GM19351 (cell line): ENCODE measurements at regions not wholly inside any gene's neighbourhood (a gene's known extent, or its start where the extent isn't known, plus 50 kb on each side); places are given as distances from the start of the nearest gene placed in this dataset.
"Not testable (repeated sequence)": the region's sequence is repeated elsewhere in the genome, so short reads cannot be mapped to it uniquely, and the experiment has no call there.

ENCODE experiments used
- ATAC-seq: cut with Tn5 transposase; IDR thresholded peaks from one replicate; pipeline ENCODE4 v1.9.1; 2021; ENCODE audit warnings: mild to moderate bottlenecking, moderate library complexity; ENCODE audit not compliant: unreplicated experiment

DNA sequence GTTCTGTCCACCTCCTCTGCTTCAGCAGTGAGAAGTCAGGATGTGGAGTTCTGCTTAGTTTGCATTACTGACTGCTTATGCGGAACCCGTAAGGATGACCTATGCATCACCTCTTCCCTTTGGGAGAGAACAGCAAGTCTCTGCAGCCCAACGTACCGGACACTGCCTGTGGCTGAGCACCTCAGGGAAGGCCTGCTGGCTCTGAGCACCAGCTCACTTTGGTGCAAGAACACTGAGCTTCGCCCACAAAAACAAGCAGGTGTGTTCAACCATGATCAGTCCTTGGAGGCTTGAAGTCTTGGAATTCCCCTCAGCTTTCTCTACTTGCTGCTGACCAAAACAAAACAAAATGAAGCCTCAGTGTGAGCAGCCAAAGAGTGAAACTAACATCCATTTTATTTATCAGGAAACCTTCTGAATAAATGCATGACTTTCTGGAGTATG lies 52.7 kb upstream of the NCK2 start:
- peak; percentile 84 for ATAC-seq

DNA sequence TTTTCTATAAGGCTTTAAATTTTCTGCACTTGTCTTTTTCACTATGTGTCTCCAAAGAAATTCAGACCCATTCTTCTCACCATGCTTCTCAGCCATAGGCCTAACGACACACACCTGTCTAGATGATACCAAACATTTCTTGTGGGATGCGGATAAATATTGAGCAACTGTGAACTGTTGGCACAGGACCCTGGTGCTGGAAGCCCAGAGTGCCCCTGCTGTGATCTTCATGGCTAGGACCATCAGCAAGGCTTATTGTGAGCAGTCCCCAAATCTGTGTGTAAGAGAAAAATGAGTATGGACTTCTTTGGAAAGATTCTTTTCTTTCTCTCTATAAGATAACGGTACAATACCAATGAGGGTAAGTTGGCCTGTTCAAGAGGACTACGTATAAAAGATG lies 54.1 kb upstream of the NCK2 start:
- ATAC-seq: no peak

DNA sequence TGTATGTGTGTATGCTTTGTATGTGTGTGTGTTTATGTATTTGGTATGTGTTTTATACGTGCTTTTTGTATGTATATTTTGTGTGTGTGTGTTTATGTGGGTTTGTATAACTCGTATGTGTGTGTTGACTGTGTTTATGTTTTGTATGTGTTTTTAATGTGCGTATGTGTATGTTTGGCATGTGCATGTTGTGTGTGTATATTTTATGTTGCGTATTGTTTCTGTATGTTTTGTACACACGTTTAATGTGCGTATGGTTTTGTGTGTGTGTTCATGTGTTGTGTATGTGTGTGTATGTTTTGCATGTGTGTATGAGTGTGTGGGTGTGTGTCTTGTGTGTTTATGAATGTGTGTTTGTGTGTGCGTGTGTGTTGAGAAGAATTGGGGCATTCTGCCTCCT lies 55.2 kb upstream of the NCK2 start:
- no peak for ATAC-seq

DNA sequence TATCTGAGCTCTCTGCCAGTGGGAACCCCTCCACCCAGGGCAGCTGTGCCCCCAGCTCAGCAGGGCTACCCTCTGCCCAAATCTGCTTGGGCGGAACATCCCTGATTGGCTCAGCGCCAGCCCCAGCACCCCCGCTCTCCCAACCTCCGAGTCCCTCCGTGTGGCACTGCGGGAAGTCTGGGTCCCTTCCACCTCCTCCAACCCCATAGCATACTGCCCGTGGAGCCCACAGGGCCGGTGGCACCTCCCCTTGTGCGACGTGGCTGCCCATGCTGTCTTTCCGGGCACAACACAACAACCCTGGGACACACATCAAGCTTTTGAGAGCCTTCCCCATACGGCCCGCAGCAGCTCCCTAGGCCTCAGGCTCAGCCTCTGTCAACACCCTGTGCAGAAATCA lies 55.8 kb upstream of the NCK2 start:
- no peak for ATAC-seq

DNA sequence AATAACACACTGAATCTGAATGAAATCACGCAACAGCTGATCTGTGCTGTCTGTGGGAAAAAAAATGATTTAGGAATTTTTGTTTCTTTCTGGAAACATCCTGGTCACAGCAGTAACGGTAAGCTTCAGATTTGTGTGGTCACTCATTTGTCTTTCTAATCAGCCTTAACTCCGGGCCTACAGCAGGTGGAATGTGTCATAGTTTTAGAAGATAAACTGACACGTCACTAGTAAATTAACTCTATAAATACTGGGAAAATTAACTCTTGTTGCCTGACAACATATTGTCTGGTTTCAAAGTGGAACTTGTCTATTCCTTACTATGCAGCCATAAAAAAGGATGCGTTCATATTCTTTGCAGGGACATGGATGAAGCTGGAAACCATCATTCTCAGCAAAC lies 58.1 kb upstream of the NCK2 start:
- ATAC-seq: no peak

DNA sequence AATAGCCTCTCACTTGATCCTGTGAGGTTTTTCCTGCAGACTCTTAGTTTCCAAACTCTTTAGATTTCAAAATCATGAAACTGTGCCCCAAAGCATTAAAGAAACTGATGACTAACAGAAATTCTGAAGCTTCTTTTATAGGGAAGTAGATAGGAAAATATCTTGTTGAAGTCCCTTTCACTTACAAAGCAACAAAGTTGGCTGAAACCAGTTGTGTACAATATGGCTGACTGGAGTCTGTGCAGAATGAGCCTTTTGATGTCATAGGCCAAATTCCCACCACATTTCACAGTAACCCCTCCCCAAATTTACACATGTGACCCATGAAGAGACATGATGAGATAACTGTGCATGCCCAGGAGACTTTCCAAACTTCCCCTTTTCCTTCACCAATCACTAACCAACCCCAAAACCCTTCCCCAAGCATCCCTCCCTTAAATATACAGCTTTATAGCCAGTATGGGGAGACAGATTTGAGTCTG lies 61.7 kb upstream of the NCK2 start:
- no peak for ATAC-seq

DNA sequence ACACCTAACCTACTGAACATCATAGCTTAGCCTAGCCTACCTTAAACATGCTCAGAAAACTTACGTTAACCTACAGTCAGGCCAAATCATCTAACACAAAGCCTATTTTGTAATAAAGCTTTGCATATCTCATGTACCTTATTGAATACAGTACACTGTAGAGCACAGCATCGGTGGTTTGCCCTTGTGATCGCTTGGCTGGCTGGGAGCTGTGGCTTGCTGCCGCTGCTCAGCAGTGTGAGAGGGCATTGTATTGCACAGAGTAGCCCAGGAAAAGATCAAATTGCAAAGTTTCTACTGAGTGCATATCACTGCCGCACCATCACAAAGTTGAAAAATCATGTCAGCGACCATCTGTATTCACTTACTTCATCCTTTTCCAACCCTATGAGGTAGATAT lies 62.3 kb upstream of the NCK2 start:
- no peak for ATAC-seq

DNA sequence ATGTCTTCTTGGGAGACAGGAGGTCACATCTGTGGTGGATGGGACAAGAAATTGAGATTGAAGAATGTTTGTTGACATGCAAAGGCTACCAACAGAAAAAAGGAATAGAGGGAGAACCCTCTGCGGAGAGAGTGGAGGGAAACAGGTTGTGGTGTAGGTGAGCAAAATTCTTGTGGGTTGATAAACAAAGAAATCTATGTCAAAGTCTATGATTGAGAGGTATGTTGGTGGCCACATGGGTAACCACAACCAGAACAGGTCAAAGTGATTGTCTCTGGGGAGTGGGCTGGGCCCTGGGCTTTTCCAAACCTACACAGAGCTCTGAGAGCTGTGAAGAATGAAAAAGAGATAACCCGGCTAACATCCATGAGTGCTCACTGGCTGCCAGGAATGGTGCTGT lies 62.8 kb upstream of the NCK2 start:
- ATAC-seq: no peak

DNA sequence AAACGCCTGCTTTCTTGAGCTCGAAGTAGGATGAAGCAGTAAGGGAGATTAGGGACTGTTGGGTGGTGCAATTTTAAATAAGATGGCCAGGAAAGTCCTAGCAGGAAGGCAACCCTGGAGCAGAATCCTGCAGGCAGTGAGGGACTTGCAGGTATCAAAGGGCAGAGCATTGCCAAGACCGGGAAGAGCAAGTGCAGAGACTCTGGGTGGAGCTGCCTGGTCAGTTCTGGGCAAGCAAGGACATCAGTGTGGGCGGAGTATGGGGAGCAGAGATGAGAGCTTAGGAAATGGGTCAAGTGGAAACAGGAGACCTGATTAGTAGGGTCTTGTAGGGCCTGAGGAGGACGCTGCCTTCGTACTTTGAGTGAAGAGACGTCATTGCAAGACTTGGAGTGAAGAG lies 64.4 kb upstream of the NCK2 start:
- no peak for ATAC-seq

DNA sequence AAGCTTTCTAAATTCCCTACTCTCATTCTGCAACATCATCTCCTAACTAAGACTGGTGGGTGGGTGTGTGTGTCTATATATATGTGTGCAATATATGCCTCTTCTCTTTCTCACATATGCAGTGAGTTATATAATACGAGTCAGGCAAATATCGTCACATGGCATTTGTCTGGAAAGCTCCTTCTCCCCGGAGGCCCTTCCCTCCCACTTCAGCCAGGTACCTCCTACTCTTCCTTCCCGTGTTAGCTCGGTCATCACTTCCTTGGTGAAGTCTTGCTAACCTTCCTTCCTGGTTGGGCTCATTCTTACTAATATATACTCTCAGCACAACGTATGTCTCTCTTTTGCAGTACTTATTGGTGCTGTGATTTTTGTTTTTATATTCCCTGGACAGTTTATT lies 66.4 kb upstream of the NCK2 start:
- no peak for ATAC-seq

DNA sequence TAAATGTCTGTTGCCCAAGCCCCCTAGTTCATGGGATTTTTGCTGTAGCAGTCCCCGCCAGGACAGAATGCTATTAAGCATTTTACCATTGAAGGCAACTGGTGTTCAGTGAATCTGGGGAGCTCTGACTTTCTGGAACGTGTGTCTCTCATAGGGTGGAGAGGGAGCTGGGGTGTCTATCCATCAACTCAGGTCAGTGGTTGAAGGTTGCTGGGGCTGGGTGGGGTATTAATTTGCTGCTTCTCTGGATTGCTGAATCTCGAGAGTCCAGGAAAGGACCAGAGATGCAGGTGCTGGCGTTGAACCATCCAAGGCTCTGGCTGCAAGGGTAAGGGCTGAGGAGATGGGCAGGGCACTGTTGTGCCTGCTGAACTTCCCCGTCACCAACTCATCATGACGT lies 66.8 kb upstream of the NCK2 start:
- ATAC-seq: no peak

DNA sequence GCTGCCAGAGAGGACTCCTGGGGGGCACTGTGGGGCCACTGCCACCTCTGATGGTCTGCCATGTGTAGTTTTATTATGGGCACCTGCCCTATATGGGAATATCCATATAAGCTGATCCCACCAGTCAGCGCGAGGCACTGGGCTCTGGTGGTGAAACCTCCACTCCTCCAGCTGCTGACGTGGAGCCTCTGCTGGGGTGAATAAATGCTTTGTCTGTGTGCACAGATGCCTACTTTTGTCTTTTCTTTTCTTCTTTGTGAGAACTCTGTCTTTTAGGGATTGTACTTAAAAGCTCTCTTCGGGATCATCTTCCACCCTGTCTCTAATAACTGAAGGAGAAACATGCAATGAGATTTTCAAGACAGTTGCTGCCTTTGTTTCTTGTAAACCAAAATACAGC lies 68.9 kb upstream of the NCK2 start:
- ATAC-seq: no peak

DNA sequence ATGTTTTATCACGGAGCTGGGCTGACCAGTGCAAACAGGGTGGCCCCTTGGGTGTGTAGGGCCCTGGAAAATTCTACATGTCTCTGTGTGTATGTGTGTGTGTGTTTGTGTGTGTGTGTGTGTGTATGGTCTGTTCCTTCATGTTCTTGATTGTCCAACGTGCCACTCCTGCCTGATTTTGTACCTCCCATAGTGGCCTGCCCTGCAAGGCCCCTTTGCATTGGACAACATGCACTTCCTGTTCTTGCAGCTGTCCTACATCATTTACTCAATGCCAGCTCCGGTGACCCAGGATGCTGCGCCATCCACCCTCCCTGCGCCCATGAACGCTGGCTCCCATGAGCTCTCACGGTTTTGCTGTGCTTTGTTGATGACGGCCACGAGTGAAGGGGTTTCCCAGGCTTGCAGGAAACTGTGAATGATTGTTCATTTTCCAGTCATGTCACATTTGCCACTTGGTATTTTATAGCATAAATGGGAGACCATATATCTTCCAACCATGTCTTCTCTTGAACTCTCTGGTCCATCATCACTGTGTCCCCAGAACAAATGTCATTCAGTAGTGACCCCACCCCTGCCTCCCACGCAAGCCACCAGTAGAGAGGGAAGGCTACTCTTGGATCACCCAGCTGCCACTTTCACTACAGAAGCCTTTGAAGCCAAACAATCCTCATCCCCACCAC lies 69.7 kb upstream of the NCK2 start:
- ATAC-seq: no peak

DNA sequence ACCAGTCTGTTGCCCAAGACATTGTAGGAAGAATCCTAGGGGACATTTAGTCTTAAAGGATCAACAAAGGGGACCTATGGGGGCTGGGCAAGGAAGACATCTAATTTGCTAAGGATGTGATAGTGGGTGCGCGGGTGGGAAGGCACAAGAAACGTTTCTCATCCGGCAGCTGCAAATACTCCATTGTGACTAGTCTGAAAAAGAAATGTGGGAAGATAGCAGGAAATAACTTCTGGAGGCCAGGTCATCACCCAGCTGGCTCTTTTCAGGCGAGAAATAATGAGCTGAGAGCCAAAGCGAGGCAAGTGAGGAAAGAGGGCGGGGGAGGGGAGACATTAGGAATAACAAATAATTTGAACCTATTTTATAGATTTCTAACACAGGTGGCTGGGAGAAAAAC lies 70.3 kb upstream of the NCK2 start:
- no peak for ATAC-seq

DNA sequence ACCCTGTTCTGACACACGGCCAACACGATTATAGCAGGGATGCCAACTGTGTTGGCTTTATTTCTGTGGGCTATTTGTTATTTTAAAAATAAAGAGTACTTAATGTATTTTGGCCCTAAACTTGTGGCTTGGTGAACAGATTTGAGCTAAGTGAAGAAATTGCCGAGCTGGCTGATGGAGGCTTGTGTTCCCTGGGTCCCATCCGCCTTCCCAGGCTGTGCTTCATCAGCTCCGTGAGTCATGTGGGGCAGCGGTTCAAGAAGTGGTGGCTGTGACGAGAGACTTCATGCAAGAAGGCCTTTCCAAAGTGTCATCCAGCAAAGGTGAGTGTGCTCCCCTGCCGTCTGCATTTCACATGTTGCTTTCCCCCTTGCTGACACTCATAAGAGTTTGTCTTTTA lies 73.6 kb upstream of the NCK2 start:
- ATAC-seq: no peak

DNA sequence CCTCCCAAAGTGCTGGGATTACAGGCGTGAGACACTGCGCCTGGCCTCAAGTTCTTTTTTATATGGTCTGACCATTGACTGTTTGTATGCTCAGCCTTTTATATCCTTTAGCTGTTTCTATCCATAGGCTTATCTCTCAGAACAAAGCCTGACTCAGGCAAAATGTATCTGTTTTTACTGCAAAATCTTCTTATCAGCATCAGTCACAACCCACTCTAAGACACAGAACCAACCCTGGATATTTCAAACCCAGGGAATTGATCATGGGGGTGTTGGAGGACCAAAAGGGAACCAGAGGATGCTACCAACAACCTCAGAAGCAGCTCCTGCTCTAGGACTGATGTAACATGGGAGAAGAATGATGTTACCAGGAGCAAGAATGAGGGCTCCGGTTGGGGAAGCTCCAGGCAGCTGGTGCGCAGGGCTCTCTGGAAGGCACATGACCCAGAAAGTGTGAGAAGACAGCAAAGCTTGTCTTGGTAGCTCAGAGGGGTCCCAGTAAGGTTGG lies 75.3 kb upstream of the NCK2 start:
- no peak for ATAC-seq

DNA sequence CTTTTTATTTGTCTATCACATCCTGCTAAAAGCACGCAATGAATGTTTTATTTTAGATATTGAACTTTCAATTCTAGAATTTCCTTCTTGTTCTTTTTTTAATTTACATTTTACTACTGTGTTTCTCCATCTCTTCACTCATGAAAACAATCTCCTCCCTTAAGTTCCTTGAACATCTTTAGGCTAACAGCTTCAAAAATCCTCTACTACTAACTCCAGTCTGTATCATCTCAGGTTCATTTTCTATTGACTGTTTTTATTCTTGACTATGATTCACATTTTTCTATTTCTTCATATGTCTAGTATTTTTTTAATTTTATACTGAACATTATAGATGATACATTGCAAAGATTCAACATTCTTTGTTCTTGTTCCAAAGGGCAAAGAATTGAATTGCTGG lies 79.2 kb upstream of the NCK2 start:
- ATAC-seq: no peak

DNA sequence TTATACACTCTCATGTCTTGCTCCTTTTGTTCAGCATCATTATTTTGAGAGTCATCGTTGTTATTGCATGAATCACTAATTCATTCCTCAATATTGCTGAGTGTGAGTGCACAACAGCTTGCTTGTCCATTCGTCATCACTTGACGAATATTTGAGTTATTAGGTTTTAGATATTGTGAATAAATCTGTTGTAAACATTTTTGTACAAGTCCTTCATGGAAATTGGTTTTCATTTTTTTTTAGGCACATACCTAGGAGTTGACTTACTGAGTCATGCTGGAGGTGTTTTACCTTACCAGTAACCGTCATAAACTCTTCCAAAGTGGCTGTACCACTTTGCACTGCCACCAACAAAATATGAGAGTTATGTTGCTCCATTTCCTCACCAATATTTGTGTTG lies 84.2 kb upstream of the NCK2 start:
- ATAC-seq: no peak

DNA sequence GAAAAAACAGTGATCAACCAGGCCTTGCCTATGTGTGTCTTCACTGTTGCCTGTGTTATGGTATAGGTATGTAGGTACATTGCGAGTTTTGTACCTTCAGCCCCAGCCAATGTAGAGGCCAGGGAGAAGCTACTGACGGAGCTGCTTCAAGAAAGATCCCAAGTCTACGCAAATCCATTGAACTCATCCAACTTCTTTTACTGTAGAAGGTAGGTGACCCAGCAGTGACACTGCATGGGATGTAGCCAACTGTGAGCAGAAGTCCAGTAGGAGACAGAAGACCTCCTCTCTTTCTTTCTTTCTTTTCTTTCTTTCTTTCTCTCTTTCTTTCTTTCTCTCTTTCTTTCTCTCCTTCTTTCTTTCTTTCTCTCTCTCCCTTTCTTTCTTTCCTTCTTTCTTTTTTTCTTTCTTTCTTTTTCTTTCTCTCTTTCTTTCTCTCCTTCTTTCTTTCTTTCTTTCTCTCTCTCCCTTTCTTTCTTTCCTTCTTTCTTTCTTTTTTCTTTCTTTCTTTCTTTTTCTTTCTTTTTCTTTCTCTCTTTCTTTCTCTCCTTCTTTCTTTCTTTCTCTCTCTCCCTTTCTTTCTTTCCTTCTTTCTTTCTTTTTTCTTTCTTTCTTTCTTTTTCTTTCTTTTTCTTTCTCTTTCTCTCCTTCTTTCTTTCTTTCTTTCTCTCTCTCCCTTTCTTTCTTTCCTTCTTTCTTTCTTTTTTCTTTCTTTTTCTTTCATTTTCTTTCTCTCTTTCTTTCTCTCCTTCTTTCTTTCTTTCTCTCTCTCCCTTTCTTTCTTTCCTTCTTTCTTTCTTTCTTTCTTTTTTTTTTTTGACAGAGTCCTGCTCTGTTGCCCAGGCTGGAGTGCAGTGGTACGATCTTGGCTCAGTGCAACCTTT lies 88.7 kb upstream of the NCK2 start:
- not testable (repeated sequence) for ATAC-seq

DNA sequence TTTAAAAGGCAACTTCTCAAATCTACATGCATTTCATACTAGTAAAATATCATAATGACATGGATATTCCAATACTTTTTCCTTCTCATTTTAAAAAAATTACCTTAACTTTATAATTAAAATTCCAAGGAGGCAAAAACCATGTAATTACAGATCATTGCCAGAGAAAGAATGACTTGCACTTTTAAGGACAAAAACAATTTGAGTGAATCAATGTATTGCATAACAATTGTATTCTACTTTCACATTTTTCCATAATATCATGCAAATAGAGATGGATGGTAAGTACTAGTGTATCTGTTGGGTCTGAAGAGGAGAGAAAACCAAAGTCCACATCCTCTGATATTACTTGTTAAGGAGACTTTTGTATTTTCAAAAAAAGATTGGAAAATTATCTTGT lies 89.5 kb upstream of the NCK2 start:
- no peak for ATAC-seq

DNA sequence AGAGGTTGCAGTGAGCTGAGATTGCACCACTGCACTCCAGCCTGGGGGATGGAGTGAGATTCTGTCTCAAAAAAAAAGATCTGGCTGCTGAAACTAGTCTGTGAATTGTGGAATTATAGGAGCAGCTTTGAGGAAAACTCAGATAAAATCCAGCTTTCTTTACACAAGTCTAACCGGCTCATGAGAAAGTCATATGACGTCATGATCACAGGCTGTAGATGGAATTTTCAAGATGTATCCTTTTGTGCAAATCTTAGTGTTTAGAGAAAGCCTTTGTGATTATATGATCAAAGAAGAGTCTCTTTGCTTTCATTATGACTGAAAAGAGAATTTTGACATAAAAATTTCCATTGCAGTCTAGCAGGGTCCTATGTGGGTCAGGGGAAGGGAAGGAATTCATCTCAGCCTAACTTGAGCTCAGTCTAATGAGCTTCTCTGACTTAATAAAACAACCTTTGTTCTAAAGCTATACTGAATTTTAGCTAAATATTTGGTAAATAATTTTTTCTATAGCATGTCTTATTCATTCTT lies 90.2 kb upstream of the NCK2 start:
- ATAC-seq: no peak

DNA sequence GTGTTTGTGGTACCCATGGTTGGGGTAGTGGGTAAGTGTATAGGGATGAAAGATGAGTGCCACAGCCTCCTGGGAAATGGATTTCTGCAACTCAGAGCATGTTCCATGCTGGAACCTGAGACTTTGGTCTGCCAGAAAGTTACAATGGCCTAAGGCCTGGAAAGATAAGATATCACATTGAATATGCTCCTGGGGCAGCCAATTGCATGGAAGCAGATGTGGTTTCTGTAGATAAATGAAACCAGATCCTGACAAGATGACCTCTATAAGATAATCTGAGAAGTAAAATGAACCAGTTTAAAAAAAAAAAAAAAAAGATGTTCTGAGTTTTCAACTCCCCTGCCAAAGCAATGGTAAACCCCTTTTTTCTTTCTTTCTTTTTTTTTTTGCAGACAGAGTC lies 91.4 kb upstream of the NCK2 start:
- ATAC-seq: no peak
